ENCODE measurements at regions not wholly inside any gene's neighbourhood (a gene's known extent, or its start where the extent isn't known, plus 50 kb on each side); places are given as distances from the start of the nearest gene placed in this dataset.

DNA sequence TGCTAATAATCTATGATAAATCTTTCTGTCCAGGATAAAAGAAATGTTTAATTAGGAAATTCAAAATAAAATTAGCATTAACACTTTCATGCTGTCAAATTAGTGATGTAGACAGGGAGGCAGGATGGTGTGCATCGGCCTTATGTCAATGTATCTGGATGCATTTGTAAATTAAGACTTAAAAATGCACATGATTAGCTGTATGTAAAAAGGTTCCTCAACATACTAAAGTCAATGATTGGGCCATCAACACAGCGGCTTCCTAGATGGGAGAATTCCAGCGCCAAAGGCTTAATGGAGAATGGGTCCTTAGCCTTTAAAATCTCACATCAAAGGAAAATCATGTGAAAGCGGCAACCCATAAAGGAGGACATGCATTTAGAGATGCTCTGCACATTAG is 77.5 kb upstream of the ZEB2 start:
- TF ChIP-seq, protein P1, sequence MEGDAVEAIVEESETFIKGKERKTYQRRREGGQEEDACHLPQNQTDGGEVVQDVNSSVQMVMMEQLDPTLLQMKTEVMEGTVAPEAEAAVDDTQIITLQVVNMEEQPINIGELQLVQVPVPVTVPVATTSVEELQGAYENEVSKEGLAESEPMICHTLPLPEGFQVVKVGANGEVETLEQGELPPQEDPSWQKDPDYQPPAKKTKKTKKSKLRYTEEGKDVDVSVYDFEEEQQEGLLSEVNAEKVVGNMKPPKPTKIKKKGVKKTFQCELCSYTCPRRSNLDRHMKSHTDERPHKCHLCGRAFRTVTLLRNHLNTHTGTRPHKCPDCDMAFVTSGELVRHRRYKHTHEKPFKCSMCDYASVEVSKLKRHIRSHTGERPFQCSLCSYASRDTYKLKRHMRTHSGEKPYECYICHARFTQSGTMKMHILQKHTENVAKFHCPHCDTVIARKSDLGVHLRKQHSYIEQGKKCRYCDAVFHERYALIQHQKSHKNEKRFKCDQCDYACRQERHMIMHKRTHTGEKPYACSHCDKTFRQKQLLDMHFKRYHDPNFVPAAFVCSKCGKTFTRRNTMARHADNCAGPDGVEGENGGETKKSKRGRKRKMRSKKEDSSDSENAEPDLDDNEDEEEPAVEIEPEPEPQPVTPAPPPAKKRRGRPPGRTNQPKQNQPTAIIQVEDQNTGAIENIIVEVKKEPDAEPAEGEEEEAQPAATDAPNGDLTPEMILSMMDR (IDR thresholded peaks at IDR 0.05) = no peak
- TF ChIP-seq EZH2 (IDR thresholded peaks at IDR 0.05; ENCODE audit: borderline replicate concordance, insufficient read depth, low read depth, low read length, poor library complexity, severe bottlenecking) = no peak
